Pancreas (tissue), 10 donors: ENCODE measurements at regions not wholly inside any gene's neighbourhood (a gene's known extent, or its start where the extent isn't known, plus 50 kb on each side); places are given as distances from the start of the nearest gene placed in this dataset.

Experiments used
- ATAC-seq, 4 donors: fragments of 200-7000 bp; cut with Tn5 transposase; one replicate each; pipeline versions ENCODE4 v1.8.0 to v1.9.1; 2020; ENCODE audit warnings: mild to moderate bottlenecking in 4 of 4, moderate library complexity in 4 of 4
- DNase-seq, 6 donors: peaks; one replicate each; pipeline ENCODE4 v3.0.0-alpha.2; 2020
- FAIRE-seq: peaks from 2 replicates; lab custom pipeline; 2012; peaks lifted over from hg19 to GRCh38; lab: Jason Lieb, UNC
- H3K27ac ChIP-seq, 4 donors: fragments of 200-600 bp; sonication (generic); 1 replicate in 3 of 4; 2 replicates in 1 of 4; pipeline versions ENCODE4 v1.5.0 to v1.8.0; 2020
- H3K27me3 ChIP-seq, 4 donors: fragments of 200-600 bp; one replicate each; pipeline ENCODE4 v1.8.0; 2021
- H3K36me3 ChIP-seq, 3 donors: fragments of 200-600 bp; sonication (generic) in 1 of 3; one replicate each; pipeline versions ENCODE4 v1.5.0 to v1.8.0; 2020 to 2021
- H3K4me1 ChIP-seq, 3 donors: fragments of 200-600 bp; one replicate each; pipeline ENCODE4 v1.8.0; 2021
- H3K4me3 ChIP-seq, 4 donors: fragments of 200-600 bp; sonication (generic) in 2 of 4; one replicate each; pipeline versions ENCODE4 v1.5.0 to v1.8.0; 2020 to 2021
- H3K9me3 ChIP-seq, 4 donors: fragments of 200-600 bp; one replicate each; pipeline ENCODE4 v1.8.0; 2021
- WGBS, 2 donors: extraction: QIAGEN DNeasy Blood & Tissue Kit; methylation state at CpG; one replicate each; pipeline ENCODE4 v1.1.7; 2013; 5-methylcytosine and 5-hydroxymethylcytosine counted together
- intact Hi-C, 3 donors: fragments of 100-400 bp; cut with DNase I; formaldehyde crosslinking; loops; one replicate each; pipeline versions ENCODE4 v1.11.1 to v1.14.2; 2022
- TF ChIP-seq, protein P1 (sequence below), 4 donors: fragments of 200-600 bp; sonication (generic) in 3 of 4; IDR thresholded peaks; one replicate each; pipeline versions ENCODE4 v1.5.0 to v1.8.0; 2021; ENCODE audit warnings: antibody characterized with exemption in 4 of 4
- donor health status: healthy with polysubstance abuse.
- donor health status: DM: no; HTN: no; CAD: no; lungs with moderate emphysema.
- donor health status: DM: no; HTN: no; CAD: no.
- donor health status: control.
- donor health status: control.
- donor health status: Bipolar disorder and iron deficiency.
- donor health status: DM: yes; HTN: yes; CAD: no.
- donor health status: DM: no; HTN: no; CAD: no.
- donor health status: DM: no; HTN: no; CAD: no.
- donor health status: DM: yes; HTN: yes; CAD: no.

DNA sequence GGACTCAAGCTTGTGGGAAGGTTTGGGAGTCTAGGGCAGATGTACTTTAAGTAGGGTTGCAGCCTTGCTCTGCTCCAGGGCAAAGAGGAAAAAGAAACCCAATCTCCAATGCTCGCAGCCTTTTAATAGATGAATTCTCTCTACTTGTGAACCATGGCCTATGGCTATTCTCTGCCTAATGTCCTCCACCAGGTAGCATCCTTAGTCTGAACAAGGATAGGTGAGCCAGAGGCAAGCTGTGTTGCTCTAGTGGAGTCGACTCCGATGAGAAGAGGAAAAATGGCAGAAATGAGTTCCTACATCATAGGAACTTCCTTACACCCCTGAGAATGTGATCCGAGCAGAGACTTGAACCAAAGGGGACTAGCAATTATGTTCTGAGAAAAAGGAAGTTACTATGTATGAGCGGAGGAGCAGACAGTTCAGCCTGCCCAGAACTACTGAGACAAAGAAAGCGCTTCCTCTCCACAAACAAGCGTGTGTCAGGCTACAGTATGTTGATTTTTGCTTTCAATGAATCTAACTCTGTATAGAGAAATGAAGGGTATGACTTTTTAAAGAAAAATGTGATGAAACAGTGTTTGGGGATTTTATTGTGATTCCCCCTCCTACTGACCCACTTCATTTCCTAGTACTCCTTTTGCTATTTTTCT, 153.6 kb upstream of the ARID2 start:
- peaks cover 0 to 4% (median 2%) of the 10 kb centered on the region in 3 donors for H3K4me1 ChIP-seq
- no peaks in the 10 kb centered on the region for H3K27me3 ChIP-seq
- no peak for DNase-seq
- no peaks in the 10 kb centered on the region for H3K9me3 ChIP-seq
- H3K27ac ChIP-seq, result no peak overlapping the region
- no peak for FAIRE-seq
- no peak overlapping the region for H3K4me3 ChIP-seq
- ATAC-seq, result peak in 2 of 4 donors; percentile 54 to 62
- TF ChIP-seq, protein P1, sequence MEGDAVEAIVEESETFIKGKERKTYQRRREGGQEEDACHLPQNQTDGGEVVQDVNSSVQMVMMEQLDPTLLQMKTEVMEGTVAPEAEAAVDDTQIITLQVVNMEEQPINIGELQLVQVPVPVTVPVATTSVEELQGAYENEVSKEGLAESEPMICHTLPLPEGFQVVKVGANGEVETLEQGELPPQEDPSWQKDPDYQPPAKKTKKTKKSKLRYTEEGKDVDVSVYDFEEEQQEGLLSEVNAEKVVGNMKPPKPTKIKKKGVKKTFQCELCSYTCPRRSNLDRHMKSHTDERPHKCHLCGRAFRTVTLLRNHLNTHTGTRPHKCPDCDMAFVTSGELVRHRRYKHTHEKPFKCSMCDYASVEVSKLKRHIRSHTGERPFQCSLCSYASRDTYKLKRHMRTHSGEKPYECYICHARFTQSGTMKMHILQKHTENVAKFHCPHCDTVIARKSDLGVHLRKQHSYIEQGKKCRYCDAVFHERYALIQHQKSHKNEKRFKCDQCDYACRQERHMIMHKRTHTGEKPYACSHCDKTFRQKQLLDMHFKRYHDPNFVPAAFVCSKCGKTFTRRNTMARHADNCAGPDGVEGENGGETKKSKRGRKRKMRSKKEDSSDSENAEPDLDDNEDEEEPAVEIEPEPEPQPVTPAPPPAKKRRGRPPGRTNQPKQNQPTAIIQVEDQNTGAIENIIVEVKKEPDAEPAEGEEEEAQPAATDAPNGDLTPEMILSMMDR (IDR thresholded peaks at IDR 0.05), result no peak
- intact Hi-C loops, result no loop called here
- WGBS, 2 donors, result 74 to 79% methylated on average over 7 of the region's 7 CpGs
- no peaks in the 10 kb centered on the region for H3K36me3 ChIP-seq

- no peaks in the 10 kb centered on the region for H3K36me3 ChIP-seq
- no peak for DNase-seq
- no peaks in the 10 kb centered on the region for H3K9me3 ChIP-seq
- no peak overlapping the region for H3K27ac ChIP-seq
- no peak overlapping the region for H3K4me3 ChIP-seq
- ATAC-seq, result no peak
- H3K27me3 ChIP-seq, result no peaks in the 10 kb centered on the region
- no peak for FAIRE-seq
- peaks cover 4 to 7% (median 6%) of the 10 kb centered on the region in 3 donors for H3K4me1 ChIP-seq
- intact Hi-C loops, result no loop called here
- 91 to 96% methylated on average over 3 of the region's 3 CpGs for WGBS, 2 donors
- TF ChIP-seq, protein P1 (IDR thresholded peaks at IDR 0.05), result no peak
Observed at GRCh38 chr12:45577844-45578399, 151.6 kb upstream of the ARID2 start.

DNA sequence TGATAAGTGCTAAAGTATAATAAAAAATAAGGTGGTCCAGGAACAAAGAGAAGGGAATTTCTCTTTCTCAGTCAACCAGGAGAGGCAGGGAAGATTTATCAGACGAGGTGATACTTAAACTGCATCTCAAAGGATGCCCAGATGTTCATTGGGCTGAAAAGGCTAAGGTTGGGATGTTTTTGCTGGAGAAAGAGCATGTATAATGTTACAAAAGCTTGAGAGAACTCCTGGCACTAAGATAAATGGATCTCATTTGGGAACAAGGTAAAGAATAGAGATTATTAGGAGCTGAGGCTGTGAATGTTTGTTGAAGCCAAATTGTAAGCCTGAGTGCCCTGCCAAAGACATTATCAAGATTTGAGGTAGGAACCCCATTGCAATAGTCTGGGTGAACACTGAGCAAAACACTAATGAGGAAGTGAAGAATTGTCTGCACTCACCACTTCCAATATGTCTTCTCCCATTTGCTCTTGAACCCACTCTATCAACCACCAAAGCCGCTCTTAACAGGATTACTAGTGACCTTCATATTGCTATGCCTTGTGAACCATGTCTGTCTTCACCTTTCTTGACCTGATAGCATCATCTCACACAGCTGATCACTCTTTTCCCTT, 149.0 kb upstream of the ARID2 start:
- DNase-seq (no peak), FAIRE-seq (no peak), ATAC-seq (no peak)
- intact Hi-C loops, result no loop called here
- H3K27ac ChIP-seq, result no peak overlapping the region
- peaks cover 0 to 8% (median 7%) of the 10 kb centered on the region in 3 donors for H3K4me1 ChIP-seq
- TF ChIP-seq, protein P1 (IDR thresholded peaks at IDR 0.05), result no peak
- no peak overlapping the region for H3K4me3 ChIP-seq
- WGBS, 2 donors, result 75 to 77% methylated on average over 2 of the region's 2 CpGs
- no peaks in the 10 kb centered on the region for H3K36me3 ChIP-seq
- H3K9me3 ChIP-seq, result no peaks in the 10 kb centered on the region
- H3K27me3 ChIP-seq, result no peaks in the 10 kb centered on the region

DNA sequence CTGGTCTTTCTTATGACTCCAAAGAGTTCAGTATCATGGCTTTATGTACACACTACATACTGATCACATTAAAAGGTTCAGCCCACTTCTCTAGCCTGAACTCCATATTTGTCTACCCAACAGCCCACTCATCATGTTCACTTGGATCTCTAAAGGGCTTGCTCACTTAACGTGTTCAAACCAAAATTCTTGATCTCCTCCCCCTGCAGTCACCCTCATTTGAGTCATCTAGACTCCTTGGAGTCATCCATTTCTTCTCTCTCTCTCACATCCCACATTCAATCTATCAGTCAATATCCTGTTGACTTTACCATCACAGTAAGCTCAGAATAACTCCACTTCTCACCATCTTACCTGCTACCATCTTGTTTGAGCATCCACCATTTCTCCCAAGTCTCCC, 148.4 kb upstream of the ARID2 start:
- TF ChIP-seq, protein P1 (IDR thresholded peaks at IDR 0.05), result no peak
- Histone ChIP-seq H3K36me3 (no peaks in the 10 kb centered on the region), H3K27ac (no peak overlapping the region), H3K9me3 (no peaks in the 10 kb centered on the region), H3K4me1 (peaks cover 0 to 8% (median 7%) of the 10 kb centered on the region in 3 donors), H3K4me3 (no peak overlapping the region), H3K27me3 (no peaks in the 10 kb centered on the region)
- DNase-seq (no peak), FAIRE-seq (no peak), ATAC-seq (no peak)
- intact Hi-C loops, result no loop called here
- WGBS, 2 donors, result 82 to 85% methylated on average over 1 of the region's 1 CpG

- Histone ChIP-seq H3K27me3 (no peaks in the 10 kb centered on the region), H3K27ac (no peak overlapping the region), H3K9me3 (no peaks in the 10 kb centered on the region), H3K4me3 (no peak overlapping the region), H3K4me1 (peaks cover 0 to 8% (median 7%) of the 10 kb centered on the region in 3 donors), H3K36me3 (no peaks in the 10 kb centered on the region)
- no peak for DNase-seq
- 49 to 61% methylated on average over 1 of the region's 1 CpG for WGBS, 2 donors
- ATAC-seq, result no peak
- TF ChIP-seq, protein P1 (IDR thresholded peaks at IDR 0.05), result no peak
- FAIRE-seq, result no peak
- intact Hi-C loops, result no loop called here
Observed at GRCh38 chr12:45582536-45582935, 147.0 kb upstream of the ARID2 start.
